Esophagus squamous epithelium (tissue), 4 donors: ENCODE measurements at regions not wholly inside any gene's neighbourhood (a gene's known extent, or its start where the extent isn't known, plus 50 kb on each side); places are given as distances from the start of the nearest gene placed in this dataset.

Source experiments
- POLR2A ChIP-seq, 4 donors: fragments of 450-650 bp; IDR thresholded peaks; one replicate each; pipeline ENCODE4 v1.6.1; 2017; ENCODE audit warnings: antibody characterized with exemption in 4 of 4, mild to moderate bottlenecking in 4 of 4, moderate library complexity in 3 of 4
- TF ChIP-seq, protein P1 (sequence below), 6 experiments: fragments of 450-650 bp in 4 of 6; fragments of 200-600 bp in 2 of 6; sonication (generic) in 2 of 6; IDR thresholded peaks; one replicate each; pipeline ENCODE4 v1.5.1; 2016 to 2019; ENCODE audit warnings: antibody characterized with exemption in 6 of 6, mild to moderate bottlenecking in 4 of 6, moderate library complexity in 4 of 6

DNA sequence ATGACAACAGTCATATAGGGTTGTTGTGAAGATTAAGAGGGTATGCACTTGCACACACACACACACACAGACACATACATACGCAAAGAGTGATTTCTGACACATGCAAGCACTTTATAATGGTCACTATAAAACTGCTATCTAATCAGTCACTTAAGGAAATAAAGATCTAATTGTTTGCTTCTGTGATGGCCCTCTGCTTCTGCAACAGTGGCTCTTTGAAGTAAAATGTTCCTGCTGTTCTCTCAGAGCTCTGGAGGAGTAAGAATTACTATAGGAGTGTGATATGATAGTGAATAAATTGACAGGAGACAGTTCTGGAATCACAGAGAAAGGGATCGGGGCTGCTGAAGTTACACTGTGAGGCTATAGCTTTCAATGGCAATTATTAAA is 494.5 kb upstream of the B3GALT2 start:
- TF ChIP-seq, protein P1, sequence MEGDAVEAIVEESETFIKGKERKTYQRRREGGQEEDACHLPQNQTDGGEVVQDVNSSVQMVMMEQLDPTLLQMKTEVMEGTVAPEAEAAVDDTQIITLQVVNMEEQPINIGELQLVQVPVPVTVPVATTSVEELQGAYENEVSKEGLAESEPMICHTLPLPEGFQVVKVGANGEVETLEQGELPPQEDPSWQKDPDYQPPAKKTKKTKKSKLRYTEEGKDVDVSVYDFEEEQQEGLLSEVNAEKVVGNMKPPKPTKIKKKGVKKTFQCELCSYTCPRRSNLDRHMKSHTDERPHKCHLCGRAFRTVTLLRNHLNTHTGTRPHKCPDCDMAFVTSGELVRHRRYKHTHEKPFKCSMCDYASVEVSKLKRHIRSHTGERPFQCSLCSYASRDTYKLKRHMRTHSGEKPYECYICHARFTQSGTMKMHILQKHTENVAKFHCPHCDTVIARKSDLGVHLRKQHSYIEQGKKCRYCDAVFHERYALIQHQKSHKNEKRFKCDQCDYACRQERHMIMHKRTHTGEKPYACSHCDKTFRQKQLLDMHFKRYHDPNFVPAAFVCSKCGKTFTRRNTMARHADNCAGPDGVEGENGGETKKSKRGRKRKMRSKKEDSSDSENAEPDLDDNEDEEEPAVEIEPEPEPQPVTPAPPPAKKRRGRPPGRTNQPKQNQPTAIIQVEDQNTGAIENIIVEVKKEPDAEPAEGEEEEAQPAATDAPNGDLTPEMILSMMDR (IDR thresholded peaks at IDR 0.05): no peak
- no peak for TF ChIP-seq POLR2A (IDR thresholded peaks at IDR 0.05)
